ENCODE measurements at regions not wholly inside any gene's neighbourhood (a gene's known extent, or its start where the extent isn't known, plus 50 kb on each side); places are given as distances from the start of the nearest gene placed in this dataset.

GRCh38 chr10:4353964-4354363 is 472.0 kb upstream of the AKR1E2 start:
- no peak for TF ChIP-seq CTCF (IDR thresholded peaks at IDR 0.05; ENCODE audit: insufficient read depth, low read length, poor library complexity, severe bottlenecking)
- TF ChIP-seq EZH2phosphoT487 (conservative IDR thresholded peaks at IDR 0.05; ENCODE audit: low read length) = no peak
- H3K9me3 ChIP-seq (ENCODE audit: insufficient read depth, low read length) = no peaks in the 10 kb centered on the region

DNA sequence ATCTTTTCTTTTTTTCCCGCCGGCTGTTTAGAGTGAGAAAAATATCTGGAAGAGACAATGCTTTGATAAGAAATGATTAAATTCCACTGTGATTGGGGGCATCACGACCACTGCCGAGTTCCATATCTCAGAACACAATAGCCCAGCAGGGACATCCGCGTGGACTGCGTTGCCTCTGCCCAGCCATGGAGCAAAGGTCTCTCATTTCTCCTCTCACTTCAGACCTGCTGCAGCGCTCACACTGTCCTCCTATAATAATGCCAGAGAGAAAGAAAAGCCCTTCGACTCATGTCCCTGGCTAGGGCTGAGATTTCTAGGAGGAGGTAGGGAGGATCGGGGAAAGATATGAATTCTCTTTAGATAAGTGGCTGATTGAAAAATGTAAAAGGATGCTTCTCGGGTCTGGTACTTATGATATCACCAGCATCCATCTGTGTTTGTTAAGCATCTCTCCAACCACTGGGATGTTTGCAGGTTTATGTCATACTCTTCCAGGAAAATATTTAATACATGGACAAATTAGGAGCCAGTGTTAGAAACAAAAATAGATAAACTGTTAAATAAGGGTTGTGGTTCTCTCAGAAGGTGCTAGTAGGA is 472.9 kb upstream of the AKR1E2 start:
- no peak overlapping the region for H2AFZ ChIP-seq (ENCODE audit: low read depth, low read length, severe bottlenecking)

More at GRCh38 chr10:4353964-4354363, 472.0 kb upstream of the AKR1E2 start:
- H3K9ac ChIP-seq (ENCODE audit: low read length) = no peak overlapping the region
- H3K27me3 ChIP-seq (ENCODE audit: low read length) = no peaks in the 10 kb centered on the region
- H3K36me3 ChIP-seq (ENCODE audit: low read length) = no peaks in the 10 kb centered on the region
- H3K79me2 ChIP-seq (ENCODE audit: insufficient read depth, low read length) = no peaks in the 10 kb centered on the region
- H2AFZ ChIP-seq (ENCODE audit: low read depth, low read length, severe bottlenecking) = no peak overlapping the region
- H3K4me2 ChIP-seq (ENCODE audit: low read depth, low read length, poor library complexity, severe bottlenecking) = no peak overlapping the region
- H3K27ac ChIP-seq (ENCODE audit: low read depth, low read length) = no peak overlapping the region
- H4K20me1 ChIP-seq (ENCODE audit: low read depth, low read length) = no peaks in the 10 kb centered on the region
- no peaks in the 10 kb centered on the region; the same call in 1 of the 2 replicates for H3K9me2 ChIP-seq (replicated peaks; ENCODE audit: insufficient read depth, low read length)
- no peak overlapping the region for H3K4me3 ChIP-seq (ENCODE audit: insufficient read depth, low read length, poor library complexity, severe bottlenecking)
- H3F3A ChIP-seq (ENCODE audit: insufficient read depth) = no peaks in the 10 kb centered on the region

DNA sequence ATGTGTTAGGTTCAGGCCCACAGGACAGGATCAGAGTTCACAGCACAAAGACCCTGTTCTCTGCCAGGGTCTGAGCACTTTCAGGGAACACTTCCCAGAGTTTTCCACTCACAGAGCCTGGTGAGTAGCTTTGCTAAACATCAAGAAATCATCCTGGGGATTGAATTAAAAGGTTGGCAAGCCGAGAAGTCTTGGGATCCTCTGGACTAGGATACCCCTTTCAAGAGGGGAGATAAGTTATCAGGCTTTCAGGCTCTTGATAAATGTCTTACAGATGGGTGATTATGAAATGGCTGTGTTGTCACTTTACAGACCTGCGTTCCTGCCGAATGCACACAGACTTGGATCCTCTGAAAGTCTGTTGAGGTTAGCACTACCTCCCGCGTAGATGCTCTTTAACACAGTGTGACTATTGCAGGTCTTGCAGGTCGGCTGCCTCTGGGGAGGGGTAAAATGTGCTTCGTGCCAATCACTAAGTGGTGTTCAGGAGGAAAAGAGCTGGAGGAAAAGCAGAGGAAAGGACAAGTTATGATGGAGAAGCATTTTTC is 473.5 kb upstream of the AKR1E2 start:
- Histone ChIP-seq H3K9me3 (ENCODE audit: insufficient read depth, low read length) (no peaks in the 10 kb centered on the region), H3K36me3 (ENCODE audit: low read length) (no peaks in the 10 kb centered on the region), H3K4me2 (ENCODE audit: low read depth, low read length, poor library complexity, severe bottlenecking) (no peak overlapping the region), H3F3A (ENCODE audit: insufficient read depth) (no peaks in the 10 kb centered on the region), H3K9ac (ENCODE audit: low read length) (no peak overlapping the region), H3K79me2 (ENCODE audit: insufficient read depth, low read length) (no peaks in the 10 kb centered on the region), H3K4me3 (ENCODE audit: insufficient read depth, low read length, poor library complexity, severe bottlenecking) (no peak overlapping the region), H3K27ac (ENCODE audit: low read depth, low read length) (no peak overlapping the region), H3K27me3 (ENCODE audit: low read length) (no peaks in the 10 kb centered on the region), H2AFZ (ENCODE audit: low read depth, low read length, severe bottlenecking) (no peak overlapping the region), H4K20me1 (ENCODE audit: low read depth, low read length) (no peaks in the 10 kb centered on the region), H3K9me2 (replicated peaks; ENCODE audit: insufficient read depth, low read length) (no peaks in the 10 kb centered on the region; the same call in 1 of the 2 replicates)
- TF ChIP-seq CTCF (IDR thresholded peaks at IDR 0.05; ENCODE audit: insufficient read depth, low read length, poor library complexity, severe bottlenecking) (no peak), EZH2phosphoT487 (conservative IDR thresholded peaks at IDR 0.05; ENCODE audit: low read length) (no peak)

More for the DNA sequence above, 472.9 kb upstream of the AKR1E2 start:
- Histone ChIP-seq H3K27ac (ENCODE audit: low read depth, low read length) (no peak overlapping the region), H3K4me3 (ENCODE audit: insufficient read depth, low read length, poor library complexity, severe bottlenecking) (no peak overlapping the region), H3F3A (ENCODE audit: insufficient read depth) (no peaks in the 10 kb centered on the region), H4K20me1 (ENCODE audit: low read depth, low read length) (no peaks in the 10 kb centered on the region), H3K27me3 (ENCODE audit: low read length) (no peaks in the 10 kb centered on the region), H3K9me2 (replicated peaks; ENCODE audit: insufficient read depth, low read length) (no peaks in the 10 kb centered on the region; the same call in 1 of the 2 replicates), H3K36me3 (ENCODE audit: low read length) (no peaks in the 10 kb centered on the region), H3K9ac (ENCODE audit: low read length) (no peak overlapping the region), H3K4me2 (ENCODE audit: low read depth, low read length, poor library complexity, severe bottlenecking) (no peak overlapping the region), H3K9me3 (ENCODE audit: insufficient read depth, low read length) (no peaks in the 10 kb centered on the region), H3K79me2 (ENCODE audit: insufficient read depth, low read length) (no peaks in the 10 kb centered on the region)
- TF ChIP-seq EZH2phosphoT487 (conservative IDR thresholded peaks at IDR 0.05; ENCODE audit: low read length) = no peak

- H3F3A ChIP-seq (ENCODE audit: insufficient read depth) = no peaks in the 10 kb centered on the region
- no peaks in the 10 kb centered on the region for H4K20me1 ChIP-seq (ENCODE audit: low read depth, low read length)
- no peaks in the 10 kb centered on the region for H3K36me3 ChIP-seq (ENCODE audit: low read length)
- no peaks in the 10 kb centered on the region; the same call in 1 of the 2 replicates for H3K9me2 ChIP-seq (replicated peaks; ENCODE audit: insufficient read depth, low read length)
- no peak overlapping the region for H3K9ac ChIP-seq (ENCODE audit: low read length)
- no peaks in the 10 kb centered on the region for H3K9me3 ChIP-seq (ENCODE audit: insufficient read depth, low read length)
- H3K27me3 ChIP-seq (ENCODE audit: low read length) = no peaks in the 10 kb centered on the region
- no peak overlapping the region for H3K4me3 ChIP-seq (ENCODE audit: insufficient read depth, low read length, poor library complexity, severe bottlenecking)
- H3K4me2 ChIP-seq (ENCODE audit: low read depth, low read length, poor library complexity, severe bottlenecking) = no peak overlapping the region
- TF ChIP-seq CTCF (IDR thresholded peaks at IDR 0.05; ENCODE audit: insufficient read depth, low read length, poor library complexity, severe bottlenecking) = no peak
- no peak for TF ChIP-seq EZH2phosphoT487 (conservative IDR thresholded peaks at IDR 0.05; ENCODE audit: low read length)
- H2AFZ ChIP-seq (ENCODE audit: low read depth, low read length, severe bottlenecking) = no peak overlapping the region
- no peak overlapping the region for H3K27ac ChIP-seq (ENCODE audit: low read depth, low read length)
- H3K79me2 ChIP-seq (ENCODE audit: insufficient read depth, low read length) = no peaks in the 10 kb centered on the region
These were observed 474.1 kb upstream of the AKR1E2 start for GRCh38 chr10:4351723-4352413.
